Mesothelial cell of epicardium (in vitro differentiated cells): ENCODE measurements at regions not wholly inside any gene's neighbourhood (a gene's known extent, or its start where the extent isn't known, plus 50 kb on each side); places are given as distances from the start of the nearest gene placed in this dataset.

Source experiments
- DNase-seq, 2 experiments: peaks; one replicate each; pipeline ENCODE4 v3.0.0; 2021; ENCODE audit warnings: low spot score in 2 of 2; ENCODE audit not compliant: unreplicated experiment in 2 of 2
- H3K27ac Mint-ChIP-seq: 2 replicates; pipeline ENCODE4 v1.8.0; 2021; ENCODE audit warnings: mixed read lengths
- H3K27me3 Mint-ChIP-seq: 2 replicates; pipeline ENCODE4 v1.8.0; 2021; ENCODE audit warnings: low read depth, mixed read lengths
- H3K36me3 Mint-ChIP-seq: 2 replicates; pipeline ENCODE4 v1.8.0; 2021; ENCODE audit warnings: mixed read lengths
- H3K4me1 Mint-ChIP-seq: 2 replicates; pipeline ENCODE4 v1.8.0; 2021; ENCODE audit warnings: mixed read lengths
- H3K4me3 Mint-ChIP-seq: 2 replicates; pipeline ENCODE4 v1.8.0; 2021; ENCODE audit warnings: mild to moderate bottlenecking, moderate library complexity, mixed read lengths
- H3K9me3 Mint-ChIP-seq: 2 replicates; pipeline ENCODE4 v1.8.0; 2021; ENCODE audit warnings: mixed read lengths
- TF ChIP-seq, protein P1 (sequence below): fragments of 200-600 bp; sonication (generic); IDR thresholded peaks from one replicate; pipeline ENCODE4 v1.5.0; 2021; ENCODE audit warnings: antibody characterized with exemption; ENCODE audit not compliant: unreplicated experiment

DNA sequence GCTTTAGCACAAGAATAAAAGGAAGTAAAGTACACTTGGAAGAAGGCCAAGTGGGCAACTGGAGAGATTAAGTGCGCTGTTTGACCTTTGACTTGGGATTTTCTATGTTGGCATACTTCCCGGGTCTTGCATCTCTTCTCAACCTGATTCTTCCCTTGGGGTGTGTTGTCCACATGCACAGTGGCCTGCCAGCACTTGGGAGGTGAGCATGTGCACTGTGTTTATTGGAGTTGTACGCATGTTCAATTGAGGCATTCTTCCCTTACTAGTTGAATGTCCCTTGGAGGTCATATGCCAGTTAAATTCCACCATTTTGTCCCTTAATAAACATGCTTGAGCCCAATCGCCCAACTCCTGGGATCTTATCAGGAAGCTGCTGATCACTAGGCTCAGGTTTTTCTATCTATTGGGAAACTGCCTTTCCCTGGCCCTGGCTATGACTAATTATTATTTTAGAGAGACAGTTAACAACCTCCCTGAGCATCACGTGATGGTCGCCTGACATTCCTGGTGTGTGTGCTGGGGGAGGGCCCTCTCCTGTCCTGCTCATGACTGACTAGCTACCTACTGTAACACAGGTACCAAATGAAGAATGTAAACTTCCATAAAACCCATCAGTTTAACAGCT, 62.5 kb upstream of the RAPGEF4 start:
- Mint-ChIP-seq H3K36me3 (peaks cover 12% of the 10 kb centered on the region), H3K27ac (no peak overlapping the region), H3K27me3 (no peaks in the 10 kb centered on the region), H3K4me3 (no peak overlapping the region), H3K4me1 (peaks cover 36% of the 10 kb centered on the region), H3K9me3 (peaks cover 16% of the 10 kb centered on the region)
- TF ChIP-seq, protein P1, sequence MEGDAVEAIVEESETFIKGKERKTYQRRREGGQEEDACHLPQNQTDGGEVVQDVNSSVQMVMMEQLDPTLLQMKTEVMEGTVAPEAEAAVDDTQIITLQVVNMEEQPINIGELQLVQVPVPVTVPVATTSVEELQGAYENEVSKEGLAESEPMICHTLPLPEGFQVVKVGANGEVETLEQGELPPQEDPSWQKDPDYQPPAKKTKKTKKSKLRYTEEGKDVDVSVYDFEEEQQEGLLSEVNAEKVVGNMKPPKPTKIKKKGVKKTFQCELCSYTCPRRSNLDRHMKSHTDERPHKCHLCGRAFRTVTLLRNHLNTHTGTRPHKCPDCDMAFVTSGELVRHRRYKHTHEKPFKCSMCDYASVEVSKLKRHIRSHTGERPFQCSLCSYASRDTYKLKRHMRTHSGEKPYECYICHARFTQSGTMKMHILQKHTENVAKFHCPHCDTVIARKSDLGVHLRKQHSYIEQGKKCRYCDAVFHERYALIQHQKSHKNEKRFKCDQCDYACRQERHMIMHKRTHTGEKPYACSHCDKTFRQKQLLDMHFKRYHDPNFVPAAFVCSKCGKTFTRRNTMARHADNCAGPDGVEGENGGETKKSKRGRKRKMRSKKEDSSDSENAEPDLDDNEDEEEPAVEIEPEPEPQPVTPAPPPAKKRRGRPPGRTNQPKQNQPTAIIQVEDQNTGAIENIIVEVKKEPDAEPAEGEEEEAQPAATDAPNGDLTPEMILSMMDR = no peak
- DNase-seq = no peak

DNA sequence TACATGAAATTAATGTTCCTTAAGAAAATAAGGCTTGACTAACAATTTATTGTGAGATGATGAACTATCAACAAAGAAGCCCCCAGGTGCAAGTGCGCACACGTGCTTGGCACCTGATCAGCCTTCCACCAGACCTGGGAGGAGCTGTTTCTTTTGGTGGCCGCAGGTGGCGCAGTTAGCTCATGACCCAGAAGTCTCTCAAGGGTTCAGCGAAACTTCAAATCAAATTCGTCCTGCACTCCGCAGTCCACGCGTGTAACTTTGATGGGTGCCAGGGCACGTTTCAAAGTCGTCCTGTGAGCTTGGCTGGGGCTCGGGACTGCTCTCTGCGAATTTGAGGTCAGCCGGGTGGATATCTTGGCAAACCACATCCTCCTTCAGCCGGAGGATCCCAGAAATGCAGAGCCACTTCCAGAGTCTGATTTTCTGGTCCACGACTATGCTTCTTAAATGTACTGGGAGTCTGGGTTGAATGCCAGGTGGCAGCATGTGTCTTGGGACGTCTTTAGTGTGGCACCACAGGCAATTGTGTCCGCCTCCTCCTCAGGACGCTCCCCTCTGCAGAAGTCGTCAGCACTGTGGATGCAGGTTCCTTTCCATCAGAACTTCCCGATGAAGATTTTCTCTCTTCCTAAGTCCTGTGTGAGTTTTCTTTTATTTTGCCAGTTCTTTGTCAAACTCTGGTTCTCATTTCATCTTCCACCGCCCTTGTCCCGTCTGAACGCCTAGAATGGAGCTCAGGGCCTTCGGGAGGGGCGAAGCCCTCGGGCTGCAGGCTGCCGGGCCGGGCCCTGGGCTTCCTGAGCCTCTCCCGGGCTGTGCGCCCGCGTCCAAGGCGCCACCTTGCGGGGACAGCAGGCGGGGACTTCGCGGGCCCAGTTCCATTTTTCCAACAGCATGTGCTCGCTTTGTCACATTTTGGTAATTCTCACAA, 61.3 kb upstream of the RAPGEF4 start:
- no peak for DNase-seq
- H3K4me1 Mint-ChIP-seq = peaks cover 36% of the 10 kb centered on the region
- TF ChIP-seq, protein P1 = no peak
- H3K4me3 Mint-ChIP-seq = no peak overlapping the region
- H3K36me3 Mint-ChIP-seq = peaks cover 12% of the 10 kb centered on the region
- H3K9me3 Mint-ChIP-seq = peaks cover 16% of the 10 kb centered on the region
- no peak overlapping the region for H3K27ac Mint-ChIP-seq
- H3K27me3 Mint-ChIP-seq = no peaks in the 10 kb centered on the region

DNA sequence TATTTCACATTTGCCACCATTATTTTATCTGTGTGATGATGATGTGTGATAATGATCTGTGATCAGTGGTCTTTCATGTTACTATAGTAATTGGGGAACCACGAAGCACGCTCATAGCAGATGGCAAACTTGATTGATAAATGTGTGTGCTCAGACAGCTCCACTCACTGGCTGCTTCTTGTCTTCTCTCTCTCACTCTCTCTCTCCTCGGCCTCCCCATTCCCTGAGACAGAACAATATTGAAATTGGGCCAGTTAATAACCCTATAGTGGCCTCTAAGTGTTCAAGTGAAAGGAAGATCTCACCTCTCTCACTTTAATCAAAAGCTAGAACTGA, 60.7 kb upstream of the RAPGEF4 start:
- no peak overlapping the region for H3K4me3 Mint-ChIP-seq
- no peaks in the 10 kb centered on the region for H3K27me3 Mint-ChIP-seq
- peaks cover 36% of the 10 kb centered on the region for H3K4me1 Mint-ChIP-seq
- H3K9me3 Mint-ChIP-seq = peaks cover 16% of the 10 kb centered on the region
- no peak for DNase-seq
- TF ChIP-seq, protein P1 = no peak
- peaks cover 12% of the 10 kb centered on the region for H3K36me3 Mint-ChIP-seq
- no peak overlapping the region for H3K27ac Mint-ChIP-seq

DNA sequence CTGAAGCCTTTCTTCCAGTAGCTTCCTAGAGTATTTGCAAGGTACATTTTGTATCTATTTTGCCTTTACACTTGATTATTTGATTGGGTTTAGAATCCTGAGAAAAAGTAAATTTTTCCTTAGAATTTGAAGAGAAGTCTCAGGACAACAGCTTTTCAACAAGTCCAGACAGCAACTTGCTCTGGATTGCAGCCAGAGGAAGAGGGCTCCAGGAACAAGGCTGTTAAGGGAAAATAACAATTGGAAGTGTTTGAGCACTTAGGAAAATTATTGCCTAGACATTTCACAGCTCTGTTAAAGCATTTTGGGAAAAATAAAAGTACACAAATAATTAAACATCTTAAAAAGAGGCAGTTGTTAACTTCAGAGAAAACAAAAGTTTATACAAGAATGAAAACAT, 58.3 kb upstream of the RAPGEF4 start:
- TF ChIP-seq, protein P1 = no peak
- Mint-ChIP-seq H3K27me3 (no peaks in the 10 kb centered on the region), H3K9me3 (peaks cover 16% of the 10 kb centered on the region), H3K4me3 (no peak overlapping the region), H3K27ac (peak overlapping the region; percentile 76), H3K36me3 (peaks cover 12% of the 10 kb centered on the region), H3K4me1 (peaks cover 21% of the 10 kb centered on the region)
- no peak for DNase-seq

DNA sequence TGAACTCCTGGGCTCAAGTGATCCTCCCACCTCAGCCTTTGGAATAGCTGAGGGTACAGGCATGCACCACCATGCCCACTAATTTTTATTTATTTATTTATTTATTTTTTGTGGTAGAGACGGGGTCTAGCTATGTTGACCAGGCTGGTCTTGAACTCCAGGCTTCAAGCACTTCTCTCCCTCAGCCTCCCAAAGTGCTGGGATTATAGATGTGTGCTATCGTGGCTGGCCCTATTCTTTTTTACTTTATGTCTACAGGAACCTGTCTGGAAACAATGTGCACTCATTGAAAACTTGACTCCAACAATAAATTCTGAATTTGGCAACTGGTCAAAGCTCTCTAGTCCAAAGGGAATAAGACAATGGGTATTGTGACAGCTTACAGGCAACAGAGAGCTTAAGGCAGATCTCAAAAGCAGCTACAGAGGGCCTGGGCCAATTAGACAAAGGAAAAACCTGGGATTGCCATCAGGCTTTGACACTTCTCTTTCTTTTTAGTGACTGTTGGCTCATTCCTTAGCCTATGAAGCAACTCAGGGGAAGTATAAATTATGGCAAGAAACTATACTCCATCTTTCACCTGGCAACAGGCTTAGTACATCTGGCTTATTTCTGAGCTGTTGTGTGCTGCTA, 55.1 kb upstream of the RAPGEF4 start:
- H3K4me1 Mint-ChIP-seq = peaks cover 11% of the 10 kb centered on the region
- no peaks in the 10 kb centered on the region for H3K27me3 Mint-ChIP-seq
- no peak overlapping the region for H3K4me3 Mint-ChIP-seq
- H3K36me3 Mint-ChIP-seq = peaks cover 5% of the 10 kb centered on the region
- no peak overlapping the region for H3K27ac Mint-ChIP-seq
- TF ChIP-seq, protein P1 = no peak
- peaks cover 21% of the 10 kb centered on the region for H3K9me3 Mint-ChIP-seq
- DNase-seq = no peak
